ENCODE measurements at regions not wholly inside any gene's neighbourhood (a gene's known extent, or its start where the extent isn't known, plus 50 kb on each side); places are given as distances from the start of the nearest gene placed in this dataset.

DNA sequence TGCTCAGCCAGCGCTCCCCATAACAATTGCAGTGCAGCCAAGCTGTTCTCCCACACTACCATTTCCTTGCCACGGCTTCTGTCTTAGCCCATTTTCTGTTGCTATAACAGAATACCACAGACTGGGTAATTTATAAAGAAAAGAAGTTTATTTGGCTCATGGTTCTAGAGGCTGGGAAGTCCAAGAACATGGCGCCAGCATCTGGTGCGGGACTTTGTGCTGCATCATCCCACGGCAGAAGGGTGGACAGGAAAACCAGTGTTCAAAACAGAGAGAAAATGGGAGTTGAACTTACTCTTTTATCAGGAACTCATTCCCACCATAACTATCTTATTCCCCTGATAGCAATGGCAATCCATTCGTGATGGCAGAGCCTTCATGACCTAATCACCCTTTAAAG is 104.6 kb downstream of the FHDC1 start:
- no peaks in the 10 kb centered on the region for H3K36me3 ChIP-seq
- ATAC-seq (no peak), DNase-seq (no peak)
- intact Hi-C loops (cut with DNase I), result no loop called here
- TF ChIP-seq, protein P1, sequence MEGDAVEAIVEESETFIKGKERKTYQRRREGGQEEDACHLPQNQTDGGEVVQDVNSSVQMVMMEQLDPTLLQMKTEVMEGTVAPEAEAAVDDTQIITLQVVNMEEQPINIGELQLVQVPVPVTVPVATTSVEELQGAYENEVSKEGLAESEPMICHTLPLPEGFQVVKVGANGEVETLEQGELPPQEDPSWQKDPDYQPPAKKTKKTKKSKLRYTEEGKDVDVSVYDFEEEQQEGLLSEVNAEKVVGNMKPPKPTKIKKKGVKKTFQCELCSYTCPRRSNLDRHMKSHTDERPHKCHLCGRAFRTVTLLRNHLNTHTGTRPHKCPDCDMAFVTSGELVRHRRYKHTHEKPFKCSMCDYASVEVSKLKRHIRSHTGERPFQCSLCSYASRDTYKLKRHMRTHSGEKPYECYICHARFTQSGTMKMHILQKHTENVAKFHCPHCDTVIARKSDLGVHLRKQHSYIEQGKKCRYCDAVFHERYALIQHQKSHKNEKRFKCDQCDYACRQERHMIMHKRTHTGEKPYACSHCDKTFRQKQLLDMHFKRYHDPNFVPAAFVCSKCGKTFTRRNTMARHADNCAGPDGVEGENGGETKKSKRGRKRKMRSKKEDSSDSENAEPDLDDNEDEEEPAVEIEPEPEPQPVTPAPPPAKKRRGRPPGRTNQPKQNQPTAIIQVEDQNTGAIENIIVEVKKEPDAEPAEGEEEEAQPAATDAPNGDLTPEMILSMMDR (IDR thresholded peaks at IDR 0.05), result no peak
- no peak overlapping the region for H3K4me3 ChIP-seq
- no peak overlapping the region for H3K27ac ChIP-seq
- WGBS, 2 donors, result 85 to 92% methylated on average over 6 of the region's 6 CpGs
- peaks cover 0 to 11% (median 0%) of the 10 kb centered on the region in 7 donors for H3K27me3 ChIP-seq
- H3K9me3 ChIP-seq, result peaks cover 0 to 11% (median 0%) of the 10 kb centered on the region in 11 donors
- no peaks in the 10 kb centered on the region for H3K4me1 ChIP-seq

DNA sequence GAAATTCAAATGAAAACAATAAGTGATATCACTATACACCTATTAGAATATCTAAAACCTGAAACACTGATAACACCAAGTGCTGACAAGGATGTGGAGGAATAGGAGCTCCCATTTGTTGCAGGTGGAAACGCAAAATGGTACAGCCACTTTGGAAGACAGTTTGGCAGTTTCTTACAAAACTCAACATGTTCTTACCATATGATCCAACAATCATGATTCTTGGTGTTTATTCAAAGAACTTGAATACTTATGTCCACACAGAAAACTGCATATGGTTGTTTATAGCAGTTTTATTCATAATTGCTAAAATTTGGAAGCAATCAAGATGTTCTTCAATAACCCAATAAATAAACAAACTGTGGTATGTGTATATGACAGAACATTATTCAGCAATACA is 107.9 kb downstream of the FHDC1 start:
- Histone ChIP-seq H3K27me3 (peaks cover 0 to 8% (median 0%) of the 10 kb centered on the region in 7 donors), H3K4me3 (no peak overlapping the region), H3K36me3 (no peaks in the 10 kb centered on the region), H3K27ac (no peak overlapping the region), H3K4me1 (no peaks in the 10 kb centered on the region), H3K9me3 (peaks cover 0 to 11% (median 3%) of the 10 kb centered on the region in 11 donors)
- WGBS, 2 donors, result 94% methylated on average over 1 of the region's 1 CpG
- DNase-seq (no peak), ATAC-seq (no peak)
- TF ChIP-seq, protein P1 (IDR thresholded peaks at IDR 0.05), result no peak
- intact Hi-C loops (cut with DNase I), result no loop called here

GRCh38 chr4:153045111-153045982 is 109.2 kb downstream of the FHDC1 start:
- intact Hi-C loops (cut with DNase I), result no loop called here
- Histone ChIP-seq H3K9me3 (peaks cover 0 to 9% (median 2%) of the 10 kb centered on the region in 11 donors), H3K36me3 (no peaks in the 10 kb centered on the region), H3K4me3 (no peak overlapping the region), H3K27ac (no peak overlapping the region), H3K4me1 (no peaks in the 10 kb centered on the region), H3K27me3 (peaks cover 0 to 5% (median 0%) of the 10 kb centered on the region in 7 donors)
- TF ChIP-seq, protein P1 (IDR thresholded peaks at IDR 0.05), result no peak
- DNase-seq (no peak), ATAC-seq (no peak)
- WGBS, 2 donors, result 69 to 79% methylated on average over 4 of the region's 4 CpGs

DNA sequence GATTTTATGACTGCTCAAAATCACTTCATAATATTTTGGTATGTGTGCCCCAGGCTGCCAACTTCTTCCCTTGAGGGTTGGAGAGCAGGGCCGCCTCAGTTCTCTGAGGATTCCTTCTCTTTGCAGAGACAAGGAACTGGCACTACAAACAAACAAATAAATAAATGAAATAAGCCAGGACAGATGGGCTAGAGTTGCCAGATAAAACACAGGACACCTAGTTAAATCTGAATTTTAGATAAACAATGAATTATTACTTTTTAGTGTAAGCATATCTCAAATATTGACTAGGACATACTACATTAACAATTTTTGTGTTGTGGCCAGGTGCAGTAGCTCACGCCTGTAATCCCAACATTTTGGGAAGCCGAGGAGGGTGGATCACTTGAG is 122.5 kb downstream of the FHDC1 start:
- Histone ChIP-seq H3K4me1 (no peaks in the 10 kb centered on the region), H3K27me3 (peaks cover 5 to 58% (median 31%) of the 10 kb centered on the region in 7 donors), H3K36me3 (no peaks in the 10 kb centered on the region), H3K4me3 (no peak overlapping the region), H3K27ac (no peak overlapping the region), H3K9me3 (no peaks in the 10 kb centered on the region)
- 86 to 89% methylated on average over 3 of the region's 3 CpGs for WGBS, 2 donors
- DNase-seq (no peak), ATAC-seq (no peak)
- intact Hi-C loops (cut with DNase I), result no loop called here
- TF ChIP-seq, protein P1 (IDR thresholded peaks at IDR 0.05), result no peak
